H1 (cell line): ENCODE measurements at regions not wholly inside any gene's neighbourhood (a gene's known extent, or its start where the extent isn't known, plus 50 kb on each side); places are given as distances from the start of the nearest gene placed in this dataset.

Experiments
- CTCF ChIA-PET: fragments of 300-600 bp; sonication (Branson Sonifier 250); formaldehyde crosslinking; loops from one replicate; lab custom pipeline; 2021; ENCODE audit not compliant: partially characterized antibody; lab: Charles Lee
- POLR2A ChIA-PET: fragments of 300-600 bp; sonication (Branson Sonifier 250); formaldehyde crosslinking; loops from one replicate; lab custom pipeline; 2021; ENCODE audit warnings: inconsistent platforms; ENCODE audit not compliant: partially characterized antibody; lab: Charles Lee
- DNase-seq, 2 experiments: peaks; one replicate each; pipeline versions ENCODE4 v3.0.0 to v3.0.0-alpha.2; 2010 to 2022; ENCODE audit warnings: low spot score in 2 of 2, low read depth in 1 of 2, mixed read lengths in 1 of 2
- FAIRE-seq: peaks from 2 replicates; lab custom pipeline; 2011; peaks lifted over from hg19 to GRCh38; lab: Jason Lieb, UNC
- H2AFZ ChIP-seq: 2 replicates; pipeline ENCODE4 v1.8.1; 2012; ENCODE audit warnings: low read length, inconsistent platforms
- H2AK5ac ChIP-seq: 2 replicates; pipeline ENCODE4 v1.6.1; 2013; ENCODE audit warnings: low read depth, low read length
- H2BK120ac ChIP-seq: replicated peaks from 2 replicates; pipeline ENCODE3; 2013; ENCODE audit warnings: low read depth, low read length, inconsistent platforms
- H2BK12ac ChIP-seq: 2 replicates; pipeline ENCODE4 v1.6.1; 2013; ENCODE audit warnings: low read depth, low read length
- H2BK15ac ChIP-seq: 2 replicates; pipeline ENCODE4 v1.6.1; 2013; ENCODE audit warnings: low read length
- H2BK20ac ChIP-seq: 2 replicates; pipeline ENCODE4 v1.6.1; 2013; ENCODE audit warnings: low read length
- H2BK5ac ChIP-seq: 2 replicates; pipeline ENCODE4 v1.6.1; 2013; ENCODE audit warnings: low read depth, low read length
- H3K14ac ChIP-seq: 2 replicates; pipeline ENCODE4 v1.6.1; 2013; ENCODE audit warnings: inconsistent platforms; ENCODE audit not compliant: insufficient read length
- H3K18ac ChIP-seq: 2 replicates; pipeline ENCODE4 v1.6.1; 2013; ENCODE audit warnings: low read length; ENCODE audit errors: extremely low read depth
- H3K23ac ChIP-seq: 2 replicates; pipeline ENCODE4 v1.6.1; 2013; ENCODE audit warnings: inconsistent platforms; ENCODE audit not compliant: insufficient read length
- H3K23me2 ChIP-seq: 2 replicates; pipeline ENCODE4 v1.6.1; 2013; ENCODE audit warnings: low read depth, low read length
- H3K27ac ChIP-seq: 2 replicates; pipeline ENCODE4 v1.6.1; 2011; ENCODE audit warnings: low read depth, low read length, inconsistent platforms
- H3K27me3 ChIP-seq, 4 experiments: replicated peaks in 1 of 4; 1 replicate in 1 of 4; 2 replicates in 3 of 4; pipeline versions ENCODE4 v1.6.1 to v1.8.1; 2011 to 2013; ENCODE audit warnings: low read length in 3 of 4, mild to moderate bottlenecking in 3 of 4, inconsistent platforms in 2 of 4, mixed read lengths in 2 of 4, moderate library complexity in 1 of 4; ENCODE audit not compliant: control insufficient read depth in 3 of 4, insufficient read depth in 3 of 4; ENCODE audit errors: extremely low read depth in 1 of 4
- H3K36me3 ChIP-seq, 4 experiments: 2 replicates each; pipeline versions ENCODE4 v1.6.1 to v1.8.1; 2011 to 2013; ENCODE audit warnings: mild to moderate bottlenecking in 4 of 4, low read length in 3 of 4, moderate library complexity in 2 of 4, control low read depth in 1 of 4, inconsistent platforms in 1 of 4; ENCODE audit not compliant: insufficient read depth in 4 of 4, control insufficient read depth in 2 of 4
- H3K4ac ChIP-seq: replicated peaks from 2 replicates; pipeline ENCODE3; 2013; ENCODE audit warnings: low read length, low read depth, mixed read lengths, inconsistent platforms; ENCODE audit not compliant: insufficient read length
- H3K4me1 ChIP-seq, 4 experiments: replicated peaks in 1 of 4; 1 replicate in 1 of 4; 2 replicates in 3 of 4; pipeline versions ENCODE4 v1.6.1 to v1.8.1; 2011 to 2013; ENCODE audit warnings: low read length in 3 of 4, inconsistent platforms in 2 of 4, mixed read lengths in 1 of 4; ENCODE audit not compliant: insufficient read depth in 4 of 4, control insufficient read depth in 3 of 4
- H3K4me2 ChIP-seq, 2 experiments: 2 replicates each; pipeline versions ENCODE4 v1.6.1 to v1.8.1; 2011 to 2013; ENCODE audit warnings: low read depth in 2 of 2, low read length in 2 of 2, control low read depth in 1 of 2, inconsistent platforms in 1 of 2, mild to moderate bottlenecking in 1 of 2; ENCODE audit not compliant: insufficient read depth in 1 of 2
- H3K4me3 ChIP-seq, 4 experiments: fragments of 200-600, 300-600 bp in 1 of 4; sonication (generic), shearing (Covaris generic), sonication (Bioruptor Twin) in 1 of 4; 2 replicates each; pipeline versions ENCODE4 v1.5.1 to v1.8.1; 2011 to 2016; ENCODE audit warnings: low read length in 4 of 4, low read depth in 3 of 4, control low read depth in 2 of 4, inconsistent platforms in 2 of 4, mild to moderate bottlenecking in 2 of 4, mixed read lengths in 1 of 4, moderate library complexity in 1 of 4; ENCODE audit not compliant: insufficient read depth in 2 of 4; ENCODE audit errors: extremely low read depth in 1 of 4
- H3K56ac ChIP-seq: replicated peaks from 2 replicates; pipeline ENCODE3; 2013; ENCODE audit warnings: low read depth, mild to moderate bottlenecking, mixed read lengths, low read length, inconsistent platforms; ENCODE audit not compliant: insufficient read length
- H3K79me1 ChIP-seq: 2 replicates; pipeline ENCODE4 v1.6.1; 2013; ENCODE audit warnings: low read depth, low read length, control low read depth
- H3K79me2 ChIP-seq, 2 experiments: 2 replicates each; pipeline versions ENCODE4 v1.6.1 to v1.8.1; 2012 to 2013; ENCODE audit warnings: low read length in 2 of 2, mild to moderate bottlenecking in 2 of 2, inconsistent platforms in 1 of 2; ENCODE audit not compliant: insufficient read depth in 2 of 2, control insufficient read depth in 1 of 2
- H3K9ac ChIP-seq, 4 experiments: replicated peaks in 1 of 4; 1 replicate in 1 of 4; 2 replicates in 3 of 4; pipeline versions ENCODE4 v1.6.1 to v1.8.1; 2011 to 2013; ENCODE audit warnings: low read depth in 3 of 4, low read length in 3 of 4, control low read depth in 2 of 4, mild to moderate bottlenecking in 2 of 4, moderate library complexity in 2 of 4, inconsistent platforms in 1 of 4; ENCODE audit errors: extremely low read depth in 1 of 4
- H3K9me3 ChIP-seq, 2 experiments: 2 replicates each; pipeline versions ENCODE4 v1.6.1 to v1.8.1; 2012 to 2013; ENCODE audit warnings: mild to moderate bottlenecking in 2 of 2, moderate library complexity in 2 of 2, control low read depth in 1 of 2, inconsistent platforms in 1 of 2, low read depth in 1 of 2, low read length in 1 of 2, mixed read lengths in 1 of 2; ENCODE audit not compliant: insufficient read depth in 2 of 2
- H4K20me1 ChIP-seq, 2 experiments: replicated peaks in 1 of 2; 2 replicates each; pipeline versions ENCODE3 to v1.8.1; 2011 to 2013; ENCODE audit warnings: inconsistent platforms in 2 of 2, low read length in 2 of 2, mild to moderate bottlenecking in 1 of 2; ENCODE audit not compliant: insufficient read depth in 2 of 2, control insufficient read depth in 1 of 2
- H4K5ac ChIP-seq: 2 replicates; pipeline ENCODE4 v1.6.1; 2013; ENCODE audit warnings: low read length, low read depth, mixed read lengths, inconsistent platforms; ENCODE audit not compliant: insufficient read length
- H4K8ac ChIP-seq: 2 replicates; pipeline ENCODE4 v1.8.0; 2013; ENCODE audit warnings: mild to moderate bottlenecking, moderate library complexity, low read length, inconsistent platforms; ENCODE audit not compliant: insufficient read depth; ENCODE audit errors: extremely low read depth
- H4K91ac ChIP-seq: replicated peaks from 2 replicates; pipeline ENCODE3; 2013; ENCODE audit warnings: low read length, mixed read lengths, inconsistent platforms; ENCODE audit not compliant: insufficient read length
- MAFK ChIP-seq: IDR thresholded peaks from 2 replicates; pipeline ENCODE4 v1.6.1; 2012; ENCODE audit warnings: low read depth, mild to moderate bottlenecking, improper control_type of control experiment, low read length
- PHF8 ChIP-seq: fragments of 200-600 bp; sonication (generic); conservative IDR thresholded peaks from 2 replicates; pipeline ENCODE4 v1.7.1; 2012; ENCODE audit warnings: low read depth, mild to moderate bottlenecking, inconsistent platforms, low read length, moderate library complexity

- Histone ChIP-seq H3K9ac (no peak overlapping the region), H3K18ac (no peak overlapping the region), H2BK5ac (no peak overlapping the region), H3K4me1 (no peaks in the 10 kb centered on the region), H3K4me3 (no peak overlapping the region), H3K79me2 (no peaks in the 10 kb centered on the region), H3K4me2 (no peak overlapping the region), H3K23ac (no peak overlapping the region), H3K14ac (no peak overlapping the region), H4K8ac (no peak overlapping the region), H3K4ac (no peak overlapping the region), H3K27ac (no peak overlapping the region), H3K36me3 (no peaks in the 10 kb centered on the region), H3K9me3 (no peaks in the 10 kb centered on the region), H3K27me3 (no peaks in the 10 kb centered on the region), H2BK12ac (no peak overlapping the region), H3K79me1 (no peaks in the 10 kb centered on the region), H4K20me1 (no peaks in the 10 kb centered on the region), H4K5ac (no peak overlapping the region), H2BK15ac (no peak overlapping the region), H2AK5ac (no peak overlapping the region), H2BK120ac (no peak overlapping the region), H4K91ac (no peak overlapping the region), H3K56ac (no peak overlapping the region), H2BK20ac (no peak overlapping the region), H2AFZ (no peak overlapping the region), H3K23me2 (no peaks in the 10 kb centered on the region)
- TF ChIP-seq PHF8 (no peak), MAFK (peak; percentile 75; the same call in 1 of the 2 replicates)
- POLR2A ChIA-PET: no interaction called here
- no peak for DNase-seq
- CTCF ChIA-PET: no interaction called here
- no peak for FAIRE-seq
These were observed 331.0 kb downstream of the HAO1 start for GRCh38 chr20:7609251-7609650.
